HG03066 (cell line): ENCODE measurements at regions not wholly inside any gene's neighbourhood (a gene's known extent, or its start where the extent isn't known, plus 50 kb on each side); places are given as distances from the start of the nearest gene placed in this dataset.
A peak's percentile ranks its signal among the peaks of the same experiment; 100 is the strongest.
"Not testable (repeated sequence)": the region's sequence is repeated elsewhere in the genome, so short reads cannot be mapped to it uniquely, and the experiment has no call there.

Source experiments
- ATAC-seq: cut with Tn5 transposase; IDR thresholded peaks from one replicate; pipeline ENCODE4 v1.9.1; 2021; ENCODE audit warnings: low read depth; ENCODE audit not compliant: unreplicated experiment

- no peak for ATAC-seq
Measured at GRCh38 chr3:180403156-180403555, 198.8 kb upstream of the TTC14 start.

GRCh38 chr3:180408654-180409053, 193.3 kb upstream of the TTC14 start:
- no peak for ATAC-seq

GRCh38 chr3:180409170-180409569, 192.8 kb upstream of the TTC14 start:
- no peak for ATAC-seq

- ATAC-seq, result peak; percentile 59
Measured at GRCh38 chr3:180409883-180410282, 192.1 kb upstream of the TTC14 start.

DNA sequence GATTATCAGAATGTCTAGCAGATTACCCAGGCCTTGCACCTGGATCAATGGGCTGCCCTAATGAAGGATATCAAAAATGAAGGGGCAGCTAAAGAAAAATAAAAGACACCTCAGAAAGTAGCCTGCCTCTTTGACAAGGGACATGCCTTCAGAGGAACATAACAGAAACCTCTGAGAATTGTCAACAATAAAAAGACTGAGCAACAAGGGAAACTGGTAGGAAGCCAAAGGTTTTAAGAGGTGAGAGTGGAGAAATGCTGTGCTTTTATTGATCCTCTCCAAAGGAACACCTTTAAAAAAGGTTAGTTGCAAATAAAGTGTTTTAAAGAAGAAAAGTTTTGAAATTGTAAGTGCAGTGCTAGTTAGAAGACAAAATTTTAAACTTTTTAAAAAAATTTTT, 187.8 kb upstream of the TTC14 start:
- no peak for ATAC-seq

DNA sequence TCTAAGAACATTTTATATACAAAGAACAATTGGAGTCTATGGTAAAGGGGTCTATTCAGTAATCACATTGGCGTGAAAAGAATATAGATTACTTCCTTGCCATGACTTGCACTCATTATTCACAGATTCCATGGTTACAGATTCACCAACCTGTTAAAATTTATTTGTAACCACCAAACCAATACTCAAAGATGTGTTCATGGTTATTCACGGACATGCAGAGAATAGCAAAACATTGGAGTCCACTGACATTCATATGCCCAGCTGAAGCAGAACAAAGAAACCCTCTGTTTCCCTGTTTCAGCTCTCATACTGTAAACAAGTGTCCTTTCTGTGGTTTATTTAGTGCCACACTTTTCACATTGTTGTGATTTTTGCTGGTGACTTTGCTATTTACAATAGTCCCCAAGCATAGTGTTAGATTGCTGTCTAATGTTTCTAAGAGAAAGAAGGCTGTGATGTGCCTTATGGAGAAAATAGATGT, 185.8 kb upstream of the TTC14 start:
- ATAC-seq, result no peak

DNA sequence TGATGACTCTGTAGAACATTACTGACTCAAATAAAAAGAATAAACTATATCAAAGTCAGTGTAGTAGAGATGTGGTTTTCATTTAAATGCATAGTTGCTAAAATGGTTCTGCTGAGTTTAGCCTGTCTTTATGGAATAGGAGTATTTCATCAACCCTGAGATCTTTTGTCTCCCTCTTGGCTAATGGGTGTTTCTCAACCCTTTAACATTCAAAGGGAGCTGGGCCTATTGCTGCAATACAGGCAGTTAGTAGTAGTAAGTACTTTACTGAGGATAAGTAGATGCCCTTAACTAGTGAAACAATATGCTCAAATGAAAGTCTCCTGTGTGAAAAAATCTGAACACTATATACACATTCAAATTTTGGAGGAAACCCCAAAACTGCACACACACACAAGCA, 184.7 kb upstream of the TTC14 start:
- ATAC-seq, result no peak

- ATAC-seq, result no peak
Measured at GRCh38 chr3:180420016-180420415, 181.9 kb upstream of the TTC14 start.

DNA sequence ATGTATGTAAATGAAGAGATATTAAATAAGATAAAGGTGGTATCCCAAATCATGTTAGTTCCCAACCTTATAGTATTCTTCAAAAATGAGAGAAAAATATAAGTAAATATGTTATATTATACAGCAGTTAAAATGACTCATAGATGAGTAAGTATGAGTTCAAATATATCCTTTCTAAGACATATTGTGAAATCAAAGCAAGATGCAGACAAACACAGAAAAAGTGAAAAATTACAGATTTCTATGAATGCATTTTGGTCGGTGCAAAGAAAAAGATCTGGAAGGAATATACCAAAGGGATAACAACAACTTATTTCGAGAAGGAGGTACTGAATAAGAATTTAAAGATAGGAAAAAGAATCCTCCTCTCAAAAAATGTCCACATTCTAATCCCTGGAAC, 181.2 kb upstream of the TTC14 start:
- no peak for ATAC-seq

GRCh38 chr3:180421221-180421620, 180.7 kb upstream of the TTC14 start:
- no peak for ATAC-seq

GRCh38 chr3:180421721-180422120, 180.2 kb upstream of the TTC14 start:
- ATAC-seq, result no peak

- ATAC-seq, result not testable (repeated sequence)
Measured at GRCh38 chr3:180424305-180424704, 177.7 kb upstream of the TTC14 start.

DNA sequence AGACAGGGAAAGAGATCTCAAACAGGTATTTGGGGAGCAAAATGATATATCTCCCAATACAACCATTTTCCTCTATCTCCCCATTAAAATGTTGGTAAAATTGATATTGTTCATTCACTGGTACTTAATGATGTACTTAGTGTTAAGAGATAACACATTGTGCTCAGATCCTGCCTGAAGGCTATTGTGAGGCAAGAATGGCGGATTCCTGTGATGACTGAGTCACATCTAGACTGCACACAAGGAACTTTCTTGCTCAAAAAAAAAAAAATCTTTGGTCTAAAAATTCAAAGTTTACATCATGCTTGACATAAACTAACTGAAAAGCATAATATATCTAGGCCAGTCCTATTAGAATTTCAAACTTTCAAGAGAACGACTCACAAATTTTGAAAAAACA, 171.1 kb upstream of the TTC14 start:
- no peak for ATAC-seq

DNA sequence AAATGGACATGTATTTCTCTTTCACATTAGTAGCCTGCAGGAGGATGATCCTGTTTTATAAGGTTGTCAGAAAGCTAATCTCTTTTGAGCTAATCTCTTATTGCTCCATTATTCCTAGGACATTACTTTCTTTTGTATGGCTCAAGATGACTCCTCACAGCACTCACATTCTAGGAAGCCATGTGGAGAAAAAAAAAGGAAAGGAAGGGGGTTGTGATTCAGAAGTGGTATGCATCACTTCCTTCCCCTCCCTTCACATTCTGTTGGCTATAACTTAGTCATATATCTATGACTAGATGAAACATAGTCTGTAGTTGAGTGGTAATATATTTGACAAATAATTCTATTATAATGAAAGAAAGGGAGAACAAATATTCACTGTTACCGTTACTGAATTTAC, 168.8 kb upstream of the TTC14 start:
- ATAC-seq, result no peak

DNA sequence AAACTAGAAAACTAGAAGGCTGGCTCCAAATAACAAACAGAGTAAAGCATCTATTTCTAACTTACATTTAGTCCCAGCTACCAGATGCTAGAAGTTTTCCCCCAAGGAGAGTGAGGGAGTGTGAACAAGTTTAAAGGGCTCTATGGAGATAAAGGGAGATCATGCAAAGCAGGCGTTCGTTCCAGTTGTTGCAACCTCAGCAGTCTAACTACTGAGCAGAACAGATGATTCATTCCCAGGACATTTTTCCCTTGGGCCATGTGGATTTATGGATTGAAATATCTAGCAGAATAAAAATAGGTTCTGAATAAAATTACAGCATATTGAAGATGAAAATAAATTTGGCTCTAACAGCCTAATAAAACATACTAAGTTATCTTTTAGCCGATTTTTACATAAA, 154.8 kb upstream of the TTC14 start:
- no peak for ATAC-seq

DNA sequence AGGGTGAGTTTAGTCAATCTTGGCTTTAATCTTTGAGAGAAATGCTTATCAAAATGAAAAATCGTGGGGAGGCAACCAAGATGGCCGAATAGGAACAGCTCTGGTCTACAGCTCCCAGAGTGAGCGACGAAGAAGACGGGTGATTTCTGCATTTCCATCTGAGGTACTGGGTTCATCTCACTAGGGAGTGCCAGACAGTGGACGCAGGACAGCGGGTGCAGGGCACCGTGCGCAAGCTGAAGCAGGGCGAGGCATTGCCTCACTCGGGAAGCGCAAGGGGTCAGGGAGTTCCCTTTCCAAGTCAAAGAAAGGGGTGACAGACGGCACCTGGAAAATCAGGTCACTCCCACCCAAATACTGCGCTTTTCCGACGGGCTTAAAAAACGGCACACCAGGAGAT, 153.6 kb upstream of the TTC14 start:
- ATAC-seq, result not testable (repeated sequence)

GRCh38 chr3:180457225-180457624, 144.7 kb upstream of the TTC14 start:
- ATAC-seq, result no peak

GRCh38 chr3:180466401-180467011, 135.5 kb upstream of the TTC14 start:
- no peak for ATAC-seq

DNA sequence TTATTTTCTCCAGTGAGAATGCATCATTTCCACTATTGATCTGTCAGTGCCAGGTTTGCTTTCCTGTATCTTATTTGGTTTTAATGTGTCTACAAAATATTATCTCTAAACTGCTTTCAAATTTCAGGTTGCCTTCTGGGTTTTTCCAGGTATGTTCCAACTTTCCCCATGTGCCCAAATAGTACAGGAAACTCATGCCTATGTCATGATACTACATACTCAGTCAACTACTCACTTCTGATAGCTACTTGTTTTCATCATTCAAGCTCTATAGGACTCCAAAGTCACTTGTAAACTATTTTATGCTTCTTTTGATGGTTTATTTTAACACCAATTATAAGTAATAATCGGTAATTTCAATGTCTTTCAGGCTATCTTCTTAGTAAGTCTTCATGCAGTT, 134.8 kb upstream of the TTC14 start:
- ATAC-seq, result no peak

DNA sequence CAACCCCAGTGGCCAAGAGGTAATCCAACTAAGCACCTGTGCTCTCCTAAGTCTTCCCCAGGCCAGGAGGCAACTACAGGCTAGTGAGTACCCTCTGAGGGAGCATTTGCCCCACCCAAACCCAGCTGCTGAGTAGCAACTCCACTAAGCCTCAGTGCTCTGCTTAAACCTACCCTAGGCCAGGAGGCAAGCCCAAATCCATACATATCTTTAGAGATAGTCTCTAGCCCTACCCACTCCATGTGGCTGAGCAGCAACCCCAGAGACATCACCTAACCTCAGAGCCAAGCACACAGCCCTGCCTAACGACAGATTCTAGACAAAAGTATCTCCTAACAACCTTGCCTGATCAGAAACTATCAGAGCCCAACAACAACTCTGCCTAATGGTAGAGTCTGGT, 132.8 kb upstream of the TTC14 start:
- no peak for ATAC-seq

GRCh38 chr3:180478695-180479094, 123.3 kb upstream of the TTC14 start:
- no peak for ATAC-seq

DNA sequence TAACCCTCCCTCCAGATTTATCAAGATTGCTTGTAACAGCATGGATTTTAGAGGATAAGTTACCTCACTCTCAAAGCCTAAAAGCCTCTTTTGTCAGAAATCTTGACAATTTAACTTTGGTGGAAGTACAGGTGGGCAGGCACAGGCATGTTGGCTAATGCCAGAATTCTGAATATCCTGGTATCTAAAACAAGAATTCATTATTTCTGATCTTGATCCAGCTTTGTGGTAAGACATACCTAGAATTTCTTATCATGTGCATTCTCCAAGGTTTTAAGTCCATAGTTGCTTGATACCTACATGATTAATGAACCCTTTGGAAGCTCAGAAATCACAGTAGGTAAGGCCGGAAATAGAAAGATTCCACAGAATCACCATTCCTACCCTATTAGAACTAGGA, 109.9 kb upstream of the TTC14 start:
- ATAC-seq, result no peak

GRCh38 chr3:180496995-180497394, 105.0 kb upstream of the TTC14 start:
- no peak for ATAC-seq
